ENCODE measurements at regions not wholly inside any gene's neighbourhood (a gene's known extent, or its start where the extent isn't known, plus 50 kb on each side); places are given as distances from the start of the nearest gene placed in this dataset.

DNA sequence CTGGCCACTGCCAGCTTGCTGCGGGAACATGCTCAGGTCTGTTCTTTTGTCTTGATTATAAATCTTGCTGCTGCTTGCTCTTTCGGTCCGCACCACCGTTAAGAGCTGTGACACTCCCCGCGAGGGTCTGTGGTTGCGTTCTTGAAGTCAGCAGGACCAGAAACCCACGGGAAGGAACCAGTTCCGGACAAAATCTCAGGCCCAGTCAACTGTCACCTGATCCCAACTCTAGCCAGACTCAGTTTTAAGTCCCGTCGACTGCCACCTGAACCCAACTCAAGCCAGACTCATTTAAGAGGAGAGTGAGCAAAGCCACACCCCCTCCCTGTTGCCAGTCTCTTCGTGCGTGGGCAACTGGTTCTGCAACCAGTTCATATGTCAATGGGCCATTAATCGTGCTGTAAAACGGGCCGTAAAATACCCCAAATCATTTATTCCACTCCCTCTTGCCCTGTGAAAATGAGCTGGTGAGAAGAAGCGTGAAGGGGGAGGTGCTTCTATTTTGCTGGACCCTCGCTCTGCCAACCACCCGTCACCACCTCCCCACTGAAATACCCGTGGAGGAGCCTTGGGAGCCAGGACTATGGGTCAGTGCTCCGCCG is 224.3 kb downstream of the NDUFA10 start:
- no peak for TF ChIP-seq GATA2 (IDR thresholded peaks at IDR 0.05; ENCODE audit: low read depth, low read length)
- no peak for TF ChIP-seq GATA3 (IDR thresholded peaks at IDR 0.05; ENCODE audit: low read depth, low read length)

Data from SH-SY5Y (cell line).